Skeletal muscle tissue (tissue), 3 donors: ENCODE measurements at regions not wholly inside any gene's neighbourhood (a gene's known extent, or its start where the extent isn't known, plus 50 kb on each side); places are given as distances from the start of the nearest gene placed in this dataset.

Source experiments
- H3K27ac ChIP-seq: one replicate; pipeline ENCODE4 v1.7.0; 2013; ENCODE audit warnings: mild to moderate bottlenecking, low read depth, low read length, inconsistent platforms
- H3K27me3 ChIP-seq, 3 donors: one replicate each; pipeline ENCODE4 v1.7.0; 2013; ENCODE audit warnings: low read length in 3 of 3; ENCODE audit not compliant: control insufficient read depth in 3 of 3, insufficient read depth in 3 of 3
- H3K36me3 ChIP-seq, 3 donors: one replicate each; pipeline ENCODE4 v1.7.0; 2013; ENCODE audit warnings: low read length in 3 of 3; ENCODE audit not compliant: control insufficient read depth in 3 of 3, insufficient read depth in 3 of 3
- H3K4me1 ChIP-seq, 3 donors: one replicate each; pipeline ENCODE4 v1.7.0; 2013; ENCODE audit warnings: low read length in 3 of 3, mild to moderate bottlenecking in 3 of 3; ENCODE audit not compliant: control insufficient read depth in 3 of 3, insufficient read depth in 3 of 3
- H3K4me3 ChIP-seq, 3 donors: one replicate each; pipeline ENCODE4 v1.7.0; 2013; ENCODE audit warnings: low read length in 3 of 3
- H3K9ac ChIP-seq, 3 donors: one replicate each; pipeline ENCODE4 v1.7.0; 2013; ENCODE audit warnings: low read length in 3 of 3, mild to moderate bottlenecking in 3 of 3, moderate library complexity in 2 of 3, low read depth in 1 of 3
- H3K9me3 ChIP-seq, 3 donors: one replicate each; pipeline ENCODE4 v1.7.0; 2013; ENCODE audit warnings: low read length in 3 of 3; ENCODE audit not compliant: control insufficient read depth in 3 of 3
- donor health status: Osteomylitis.

DNA sequence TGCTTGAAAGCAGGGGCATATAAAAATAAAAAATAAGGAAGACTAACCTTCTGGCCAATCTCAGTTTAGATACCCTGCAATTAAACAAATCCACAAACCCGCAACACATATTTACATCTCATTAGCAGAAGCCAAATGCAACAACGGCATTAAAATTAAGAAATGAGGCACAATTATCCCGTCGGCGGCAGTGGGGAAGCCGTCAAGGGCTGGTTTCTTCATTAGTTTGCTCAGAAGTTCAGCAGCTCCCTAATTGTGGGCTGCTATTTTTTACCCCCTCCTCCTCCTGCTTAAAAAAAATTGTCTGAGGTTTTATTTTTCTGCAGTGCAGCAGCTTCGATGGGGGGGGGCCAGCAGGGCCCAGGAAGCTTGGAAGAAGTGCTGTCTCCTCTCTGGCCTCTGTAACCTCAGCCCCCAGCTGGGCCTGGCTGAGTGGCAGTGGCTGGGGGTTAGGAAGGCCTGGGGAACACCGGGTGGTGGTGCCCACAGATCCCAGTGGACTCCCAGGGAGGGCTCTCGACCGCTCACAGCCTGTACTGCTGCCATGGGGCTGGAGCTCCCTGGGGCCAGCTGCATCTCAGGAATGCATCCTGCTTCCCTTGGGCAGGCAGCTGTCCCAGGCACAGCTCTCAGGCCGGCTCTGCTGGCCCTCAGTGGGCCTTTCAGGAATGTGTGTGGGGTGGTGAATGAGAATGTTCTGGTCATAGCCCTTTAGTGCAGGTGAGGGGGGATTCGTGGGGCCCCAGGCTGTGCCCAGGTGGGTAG is 148.7 kb upstream of the B3GAT1 start:
- Histone ChIP-seq H3K27me3 (peaks cover 0 to 15% (median 4%) of the 10 kb centered on the region in 3 donors), H3K9ac (no peak overlapping the region), H3K4me3 (no peak overlapping the region), H3K27ac (no peak overlapping the region), H3K4me1 (no peaks in the 10 kb centered on the region), H3K9me3 (no peaks in the 10 kb centered on the region), H3K36me3 (no peaks in the 10 kb centered on the region)

DNA sequence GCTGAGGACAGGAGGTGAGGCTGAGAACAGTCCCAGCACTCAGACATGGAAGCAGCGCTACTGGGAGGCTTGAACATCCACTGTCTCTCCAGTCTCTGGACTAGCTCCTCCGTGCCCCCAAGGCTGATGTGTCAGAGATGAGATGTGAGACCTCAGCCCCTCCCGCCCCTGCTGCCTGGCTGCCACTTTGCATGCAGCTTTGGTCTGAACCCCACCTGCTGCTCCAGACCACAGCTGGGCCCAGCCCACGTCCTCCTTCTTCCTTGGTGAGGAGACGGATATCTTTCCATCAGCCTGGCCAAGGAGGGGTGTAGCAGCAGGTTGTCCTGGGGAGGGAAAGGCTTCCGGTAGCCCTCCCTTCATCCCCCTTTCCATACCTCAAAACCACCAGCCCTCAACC is 148.0 kb upstream of the B3GAT1 start:
- Histone ChIP-seq H3K27me3 (peaks cover 0 to 15% (median 4%) of the 10 kb centered on the region in 3 donors), H3K9ac (no peak overlapping the region), H3K4me1 (no peaks in the 10 kb centered on the region)

DNA sequence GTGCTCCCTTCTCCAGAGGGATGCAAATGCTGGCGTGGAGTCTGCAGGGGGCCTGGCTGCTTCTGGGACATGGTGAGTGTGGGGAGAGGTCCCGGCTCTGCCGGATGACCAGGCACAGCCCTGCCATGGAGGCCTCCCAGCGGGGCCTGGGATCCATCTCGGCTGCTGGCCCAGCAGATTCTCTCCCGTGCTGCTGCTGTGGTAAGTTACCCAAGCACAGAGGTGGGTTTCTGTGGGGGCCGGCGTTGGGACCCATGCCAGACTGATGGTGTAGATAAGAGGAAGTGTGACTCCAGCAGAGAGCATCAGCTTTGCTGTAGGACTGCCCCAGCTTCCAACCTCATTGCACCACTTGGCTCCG is 147.5 kb upstream of the B3GAT1 start:
- Histone ChIP-seq H3K36me3 (no peaks in the 10 kb centered on the region), H3K9me3 (no peaks in the 10 kb centered on the region), H3K27me3 (peaks cover 0 to 15% (median 4%) of the 10 kb centered on the region in 3 donors), H3K27ac (no peak overlapping the region), H3K4me1 (no peaks in the 10 kb centered on the region), H3K9ac (no peak overlapping the region), H3K4me3 (no peak overlapping the region)

More for the DNA sequence above, 148.0 kb upstream of the B3GAT1 start:
- Histone ChIP-seq H3K9me3 (no peaks in the 10 kb centered on the region), H3K4me3 (no peak overlapping the region), H3K36me3 (no peaks in the 10 kb centered on the region), H3K27ac (no peak overlapping the region)

DNA sequence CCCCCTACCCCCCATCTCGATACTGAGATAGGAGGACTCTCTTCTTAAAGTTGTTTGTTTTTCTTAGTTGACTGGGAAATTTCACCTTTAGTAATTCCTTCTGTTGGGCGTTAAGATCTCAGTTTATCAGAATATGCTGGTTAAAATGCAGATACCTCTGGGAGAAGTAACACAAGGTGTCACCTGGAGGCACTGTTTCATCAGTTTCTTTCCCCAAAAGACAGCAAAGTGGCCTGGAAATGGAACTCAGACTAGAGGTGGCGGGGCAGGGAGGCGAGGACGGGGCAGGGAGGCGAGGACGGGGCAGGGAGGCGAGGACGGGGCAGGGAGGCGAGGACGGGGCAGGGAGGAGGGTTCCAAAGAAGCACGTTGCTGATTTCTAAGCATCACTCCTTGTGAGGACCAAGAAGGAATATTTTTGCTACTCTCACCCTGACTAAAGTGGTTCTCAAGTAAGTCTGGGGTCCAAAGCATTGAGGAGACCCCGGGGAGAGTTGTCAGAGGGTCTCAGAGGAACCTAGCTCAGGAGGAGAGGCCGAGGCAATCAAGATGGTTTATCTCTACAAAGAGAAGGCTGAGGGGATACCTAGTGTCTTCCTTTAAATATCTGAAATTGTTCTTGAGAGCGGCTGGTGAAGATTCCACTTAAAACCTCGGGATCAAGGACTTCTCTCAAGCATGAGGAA is 147.0 kb upstream of the B3GAT1 start:
- no peak overlapping the region for H3K9ac ChIP-seq
- H3K36me3 ChIP-seq = no peaks in the 10 kb centered on the region
- no peaks in the 10 kb centered on the region for H3K9me3 ChIP-seq
- H3K4me1 ChIP-seq = no peaks in the 10 kb centered on the region
- H3K27me3 ChIP-seq = peaks cover 0 to 15% (median 4%) of the 10 kb centered on the region in 3 donors
- H3K4me3 ChIP-seq = no peak overlapping the region
- no peak overlapping the region for H3K27ac ChIP-seq

DNA sequence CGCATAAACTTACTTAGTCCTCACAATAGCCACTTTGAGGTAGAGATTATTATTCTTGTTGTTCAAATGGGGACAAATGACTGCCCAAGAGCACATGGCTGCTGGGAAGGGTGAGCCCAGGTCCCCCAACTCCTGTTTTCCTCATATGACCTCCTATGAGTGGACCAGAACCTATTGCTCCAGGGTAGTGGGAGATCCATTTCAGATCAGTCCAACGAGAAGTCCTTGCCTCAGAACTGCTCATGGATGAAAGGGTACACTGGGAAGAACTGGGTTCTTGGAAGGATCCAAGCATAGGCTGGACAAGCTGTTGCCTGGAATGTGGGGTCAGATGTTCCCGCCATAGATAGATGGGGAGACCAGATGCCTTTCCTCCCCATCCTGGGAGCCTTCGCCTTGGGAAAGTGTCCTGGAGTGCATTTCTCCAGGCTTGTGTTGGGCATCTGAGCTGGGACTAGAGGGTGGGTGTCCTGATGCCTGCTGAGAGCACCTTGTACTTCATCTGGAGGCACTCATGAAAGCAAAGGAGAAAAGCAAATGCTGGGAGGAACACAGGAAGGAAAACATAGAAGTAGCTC is 146.3 kb upstream of the B3GAT1 start:
- no peaks in the 10 kb centered on the region for H3K4me1 ChIP-seq
- H3K9me3 ChIP-seq = no peaks in the 10 kb centered on the region
- H3K9ac ChIP-seq = no peak overlapping the region
- H3K27ac ChIP-seq = no peak overlapping the region
- no peaks in the 10 kb centered on the region for H3K36me3 ChIP-seq
- no peak overlapping the region for H3K4me3 ChIP-seq
- H3K27me3 ChIP-seq = peaks cover 0 to 15% (median 4%) of the 10 kb centered on the region in 3 donors

DNA sequence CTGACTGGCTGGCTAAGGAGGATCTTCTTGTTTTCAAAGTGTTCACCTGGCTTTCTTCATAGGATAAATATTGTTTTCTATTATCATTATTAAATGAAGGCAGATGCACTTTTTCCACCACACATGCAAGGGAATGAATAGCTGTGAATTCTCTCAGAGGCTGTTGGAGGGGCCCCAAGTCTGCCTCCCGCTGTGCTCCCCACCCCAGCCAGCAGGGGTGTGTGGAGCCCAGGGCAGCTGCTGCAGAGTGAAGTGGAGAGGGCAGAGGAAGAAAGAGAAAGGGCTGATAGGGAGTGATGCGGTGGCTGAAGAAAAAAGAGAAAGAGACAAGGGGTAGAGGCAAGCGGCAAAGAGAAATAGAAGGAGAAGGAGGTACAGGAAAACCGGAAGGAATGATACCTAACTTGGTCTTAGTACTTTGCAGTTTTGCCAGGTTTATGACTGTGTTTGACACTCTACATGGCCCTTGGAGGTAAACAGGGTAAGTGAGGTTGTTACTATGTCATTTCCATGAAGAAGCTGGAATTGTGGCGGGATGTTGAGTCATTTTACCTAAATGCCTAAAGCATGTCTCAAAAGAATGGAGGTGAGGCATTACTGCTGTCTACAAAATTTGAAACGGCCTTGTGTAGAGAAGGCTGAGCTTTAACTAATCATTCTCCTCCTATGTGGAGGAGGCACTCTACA is 145.7 kb upstream of the B3GAT1 start:
- Histone ChIP-seq H3K9ac (no peak overlapping the region), H3K27ac (no peak overlapping the region), H3K9me3 (no peaks in the 10 kb centered on the region), H3K4me3 (no peak overlapping the region), H3K36me3 (no peaks in the 10 kb centered on the region), H3K27me3 (peaks cover 0 to 15% (median 4%) of the 10 kb centered on the region in 3 donors), H3K4me1 (no peaks in the 10 kb centered on the region)

DNA sequence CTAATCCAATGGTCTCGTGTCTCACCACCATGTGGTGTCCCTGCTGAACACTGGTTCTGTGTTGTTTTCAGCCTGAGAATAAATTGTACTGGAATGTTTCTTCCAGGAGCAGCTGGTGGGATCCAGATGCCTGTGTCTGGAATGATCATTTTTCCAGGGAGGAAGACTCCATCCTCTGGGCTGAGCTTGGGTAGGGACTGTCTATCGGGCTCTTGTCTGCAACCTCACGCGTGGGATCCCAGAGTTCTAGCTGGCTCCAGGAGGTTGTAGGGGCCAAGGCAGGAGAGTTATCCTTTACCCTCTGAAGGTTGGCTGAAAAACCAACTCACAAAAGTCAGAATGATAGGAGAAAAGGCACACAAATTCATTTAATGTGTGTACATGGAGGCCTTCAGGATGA is 144.1 kb upstream of the B3GAT1 start:
- Histone ChIP-seq H3K27me3 (peaks cover 0 to 15% (median 4%) of the 10 kb centered on the region in 3 donors), H3K27ac (no peak overlapping the region), H3K9ac (no peak overlapping the region), H3K36me3 (no peaks in the 10 kb centered on the region), H3K9me3 (no peaks in the 10 kb centered on the region), H3K4me3 (no peak overlapping the region), H3K4me1 (no peaks in the 10 kb centered on the region)

DNA sequence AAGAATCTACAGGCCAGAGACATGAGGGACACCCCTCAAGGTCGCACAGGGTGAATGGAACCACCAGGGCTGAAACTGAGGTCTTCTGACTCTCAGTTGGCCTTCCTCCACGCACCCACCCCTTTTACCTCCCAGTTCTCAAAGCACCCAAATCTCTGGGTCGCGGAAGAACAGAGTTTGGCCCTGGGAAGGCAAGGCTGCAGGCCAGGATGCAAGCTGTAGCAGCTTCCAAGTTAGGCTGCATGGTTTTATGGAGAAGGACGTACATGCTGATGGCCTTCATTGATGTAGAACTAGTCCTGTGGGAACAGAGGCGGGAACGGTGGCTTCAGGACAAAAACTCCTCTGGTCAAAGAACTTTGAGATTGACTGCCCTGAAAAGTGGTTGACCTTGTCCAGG is 143.5 kb upstream of the B3GAT1 start:
- no peak overlapping the region for H3K27ac ChIP-seq
- H3K9ac ChIP-seq = no peak overlapping the region
- H3K4me3 ChIP-seq = no peak overlapping the region
- H3K36me3 ChIP-seq = no peaks in the 10 kb centered on the region
- H3K9me3 ChIP-seq = no peaks in the 10 kb centered on the region
- peaks cover 0 to 15% (median 4%) of the 10 kb centered on the region in 3 donors for H3K27me3 ChIP-seq
- no peaks in the 10 kb centered on the region for H3K4me1 ChIP-seq

DNA sequence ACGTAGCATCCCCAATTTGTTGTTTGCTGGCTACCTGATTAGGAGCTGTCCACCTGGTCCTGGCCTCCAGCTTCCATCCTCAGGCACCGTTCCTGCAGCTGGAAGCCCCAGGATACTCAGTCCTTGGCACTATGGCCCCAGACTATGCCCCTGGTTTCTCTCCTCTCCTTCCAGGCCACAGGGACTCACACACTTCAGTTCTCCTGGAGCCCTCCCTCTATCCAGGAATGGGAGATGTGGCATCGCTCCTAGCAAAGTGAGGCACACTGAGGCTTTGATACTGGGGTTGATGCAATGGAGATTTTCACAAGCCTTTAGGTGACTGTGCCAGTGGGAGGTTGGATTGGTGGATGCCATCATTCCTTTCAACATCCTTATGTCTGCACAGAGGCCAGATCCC is 142.8 kb upstream of the B3GAT1 start:
- H3K4me1 ChIP-seq = no peaks in the 10 kb centered on the region

DNA sequence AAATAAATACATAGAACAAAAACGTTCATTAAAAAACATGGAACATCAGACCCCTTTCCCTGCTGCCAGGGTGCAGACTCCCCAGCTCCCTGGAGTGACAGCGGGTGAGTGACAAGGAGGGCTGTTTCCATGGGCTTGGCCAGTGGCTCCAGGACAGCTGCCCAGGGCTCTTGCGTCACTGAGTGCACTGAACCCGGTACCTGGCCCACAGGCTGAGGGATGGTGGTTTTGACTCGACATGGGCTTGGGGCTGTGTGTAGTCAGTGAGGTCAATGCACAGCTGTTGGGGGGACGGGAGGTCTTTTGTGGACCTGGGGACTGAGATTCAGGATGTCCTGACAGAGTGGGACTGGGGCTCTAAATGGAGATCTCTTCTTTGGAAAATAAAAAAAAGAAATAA is 142.1 kb upstream of the B3GAT1 start:
- H3K4me1 ChIP-seq = no peaks in the 10 kb centered on the region
- H3K9ac ChIP-seq = no peak overlapping the region
- H3K36me3 ChIP-seq = no peaks in the 10 kb centered on the region
- H3K9me3 ChIP-seq = no peaks in the 10 kb centered on the region
- no peak overlapping the region for H3K4me3 ChIP-seq
- H3K27me3 ChIP-seq = peaks cover 0 to 9% (median 4%) of the 10 kb centered on the region in 3 donors
- no peak overlapping the region for H3K27ac ChIP-seq

More for the DNA sequence above, 142.8 kb upstream of the B3GAT1 start:
- Histone ChIP-seq H3K9me3 (no peaks in the 10 kb centered on the region), H3K9ac (no peak overlapping the region), H3K36me3 (no peaks in the 10 kb centered on the region), H3K27me3 (peaks cover 0 to 14% (median 4%) of the 10 kb centered on the region in 3 donors), H3K4me3 (no peak overlapping the region), H3K27ac (no peak overlapping the region)
